H4 (cell line): ENCODE measurements at regions not wholly inside any gene's neighbourhood (a gene's known extent, or its start where the extent isn't known, plus 50 kb on each side); places are given as distances from the start of the nearest gene placed in this dataset.
"Not testable (repeated sequence)": the region's sequence is repeated elsewhere in the genome, so short reads cannot be mapped to it uniquely, and the experiment has no call there.

Experiments
- DNase-seq: peaks from one replicate; pipeline ENCODE4 v3.0.0-alpha.2; 2015; ENCODE audit warnings: low spot score

- no peak for DNase-seq
Measured at GRCh38 chr9:30484690-30485089, 1899.8 kb upstream of the ACO1 start.

DNA sequence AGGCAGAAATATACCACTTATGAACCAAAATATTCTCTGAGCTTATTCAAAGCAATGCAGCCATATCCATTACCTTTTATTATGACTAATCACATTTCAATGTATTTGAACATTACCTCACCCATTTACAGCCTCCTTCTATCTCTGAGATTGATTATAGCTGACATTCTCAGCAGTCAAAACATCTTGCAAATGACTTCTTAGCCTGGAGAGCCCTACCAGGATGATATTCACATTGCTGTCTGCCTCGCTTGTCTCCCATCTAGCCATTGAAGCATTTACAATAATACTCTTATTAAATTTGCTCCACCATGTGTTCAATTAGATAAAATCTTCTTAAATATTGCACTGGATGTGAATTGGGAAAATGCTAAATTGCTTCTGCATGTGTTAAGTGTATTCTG is 1879.9 kb upstream of the ACO1 start:
- no peak for DNase-seq

GRCh38 chr9:30505311-30505710 is 1879.1 kb upstream of the ACO1 start:
- no peak for DNase-seq

- no peak for DNase-seq
Measured at GRCh38 chr9:30506749-30507148, 1877.7 kb upstream of the ACO1 start.

DNA sequence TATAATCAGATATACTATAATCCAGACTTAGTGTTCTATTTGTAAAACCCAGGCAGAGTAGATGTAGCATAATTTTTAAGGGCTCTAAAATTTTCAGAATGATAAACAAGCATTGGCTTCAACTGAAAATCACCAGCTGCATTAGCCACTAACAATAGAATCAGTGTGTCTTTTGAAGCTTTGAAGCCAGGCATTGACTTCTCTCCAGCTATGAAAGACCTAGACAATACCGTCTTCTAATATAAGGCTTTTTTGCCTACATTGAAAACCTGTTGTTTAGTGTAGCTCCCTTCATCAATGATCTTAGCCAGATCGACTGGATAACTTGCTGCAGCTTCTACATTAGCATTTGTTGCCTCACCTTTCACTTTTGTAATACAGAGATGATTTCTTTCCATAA is 1877.3 kb upstream of the ACO1 start:
- no peak for DNase-seq

DNA sequence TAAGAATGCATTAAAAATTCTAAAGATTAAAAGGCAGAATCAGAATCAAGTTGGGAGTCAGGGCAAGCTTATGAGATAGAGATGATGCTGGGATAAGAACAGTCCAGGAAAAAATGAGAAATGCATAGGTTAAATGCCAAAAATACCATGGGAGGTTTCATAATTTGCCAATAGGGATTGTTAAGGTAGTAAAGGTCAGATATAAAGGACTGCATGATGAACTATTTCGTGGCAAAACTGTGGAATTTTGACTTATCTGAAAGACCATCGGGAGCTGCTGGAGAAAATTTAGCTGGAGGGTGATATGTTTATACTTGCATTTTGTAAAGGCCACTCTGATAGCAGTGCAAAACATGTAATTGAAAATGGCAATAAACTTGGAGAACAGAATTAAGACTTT is 1872.8 kb upstream of the ACO1 start:
- DNase-seq = no peak

GRCh38 chr9:30519166-30519565 is 1865.3 kb upstream of the ACO1 start:
- no peak for DNase-seq

- DNase-seq = peak; percentile 4
Measured at GRCh38 chr9:30519756-30520155, 1864.7 kb upstream of the ACO1 start.

DNA sequence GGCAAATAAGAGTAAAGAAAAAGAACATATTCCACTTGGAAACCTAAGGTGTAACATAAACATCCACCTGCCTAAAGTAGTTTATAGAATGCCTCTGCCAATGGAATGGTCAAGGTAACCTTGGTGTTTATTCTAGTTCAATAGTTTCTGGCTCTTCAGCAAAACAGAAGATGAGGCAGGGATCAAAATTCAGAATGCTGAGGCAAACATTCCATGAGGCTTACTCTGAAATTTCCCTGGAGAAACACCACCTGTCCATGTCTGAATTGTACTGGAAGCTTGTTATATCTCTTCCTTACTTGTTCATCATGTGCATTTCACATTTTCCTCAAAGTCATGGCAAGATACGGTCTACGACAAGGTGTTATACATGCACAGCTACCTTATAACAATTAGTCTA is 1862.4 kb upstream of the ACO1 start:
- no peak for DNase-seq

GRCh38 chr9:30522486-30522885 is 1862.0 kb upstream of the ACO1 start:
- DNase-seq = no peak

- no peak for DNase-seq
Measured at GRCh38 chr9:30524311-30524710, 1860.1 kb upstream of the ACO1 start.

DNA sequence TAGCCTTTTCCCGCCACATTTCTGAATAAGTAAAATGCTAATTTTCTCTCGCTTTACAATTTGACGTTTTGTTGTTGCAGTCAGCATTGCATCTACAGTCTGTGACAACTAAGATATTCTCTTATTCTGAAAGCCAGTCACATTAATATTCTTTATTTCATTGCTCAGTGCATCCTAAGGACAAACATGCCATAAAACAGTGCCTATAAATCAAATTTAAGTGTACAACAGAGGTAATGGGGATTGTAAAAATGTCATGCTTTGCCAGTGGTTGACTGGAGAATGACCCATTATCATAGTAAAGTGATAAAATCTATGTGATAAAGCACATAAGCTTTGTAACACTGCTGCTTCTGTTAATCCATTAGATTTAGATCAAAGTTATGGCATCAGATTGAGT is 1850.0 kb upstream of the ACO1 start:
- DNase-seq = no peak

- DNase-seq = no peak
Measured at GRCh38 chr9:30534896-30535295, 1849.5 kb upstream of the ACO1 start.

- no peak for DNase-seq
Measured at GRCh38 chr9:30536494-30536893, 1847.9 kb upstream of the ACO1 start.

DNA sequence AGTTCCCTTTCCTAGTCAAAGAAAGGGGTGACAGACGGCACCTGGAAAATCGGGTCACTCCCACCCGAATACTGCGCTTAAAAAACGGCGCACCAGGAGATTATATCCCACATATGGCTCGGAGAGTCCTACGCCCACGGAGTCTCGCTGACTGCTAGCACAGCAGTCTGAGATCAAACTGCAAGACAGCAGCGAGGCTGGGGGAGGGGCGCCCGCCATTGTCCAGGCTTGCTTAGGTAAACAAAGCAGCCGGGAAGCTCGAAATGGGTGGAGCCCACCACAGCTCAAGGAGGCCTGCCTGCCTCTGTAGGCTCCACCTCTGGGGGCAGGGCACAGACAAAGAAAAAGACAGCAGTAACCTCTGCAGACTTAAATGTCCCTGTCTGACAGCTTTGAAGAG is 1844.7 kb upstream of the ACO1 start:
- not testable (repeated sequence) for DNase-seq

DNA sequence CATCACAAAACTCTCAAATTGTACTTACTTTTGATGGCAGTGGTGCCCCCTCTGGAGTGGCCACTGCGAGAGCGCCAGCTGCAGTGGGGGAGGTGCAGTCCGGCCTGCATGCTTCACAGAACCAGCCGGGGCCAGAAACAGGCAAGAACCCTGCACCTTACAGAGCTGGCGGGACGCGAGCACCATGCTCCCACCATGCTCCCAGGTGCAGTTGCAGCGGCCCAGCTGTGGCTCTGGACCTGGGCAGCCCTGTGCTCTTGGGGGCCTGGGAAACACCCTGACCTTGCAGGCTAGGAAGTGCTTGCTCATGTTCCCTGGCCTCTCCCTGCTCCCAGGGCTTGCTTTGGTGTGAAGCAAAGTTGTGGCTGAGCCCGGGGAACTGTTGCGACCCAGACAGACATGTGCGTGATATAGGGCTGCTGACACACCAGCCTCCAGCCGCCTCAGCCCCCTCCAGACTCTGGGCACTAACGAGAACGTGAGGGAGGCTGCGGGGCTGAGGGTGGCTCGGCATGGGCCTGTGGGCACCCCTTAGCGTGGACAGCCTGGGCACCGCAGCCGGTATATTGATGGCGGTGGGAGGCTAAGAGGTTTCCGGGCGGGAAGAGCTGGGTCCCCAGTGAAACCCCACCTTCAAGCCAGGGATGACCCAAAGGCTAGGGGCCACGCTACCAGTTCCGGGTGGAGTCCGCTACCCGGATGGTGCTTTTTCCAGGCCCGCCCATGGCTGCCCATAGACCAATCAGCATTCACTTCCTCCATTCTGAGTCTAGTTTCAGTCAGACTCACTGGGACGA is 1809.9 kb upstream of the ACO1 start:
- peak; percentile 6 for DNase-seq

GRCh38 chr9:30575218-30575617 is 1809.2 kb upstream of the ACO1 start:
- no peak for DNase-seq

- no peak for DNase-seq
Measured at GRCh38 chr9:30575691-30576090, 1808.8 kb upstream of the ACO1 start.

DNA sequence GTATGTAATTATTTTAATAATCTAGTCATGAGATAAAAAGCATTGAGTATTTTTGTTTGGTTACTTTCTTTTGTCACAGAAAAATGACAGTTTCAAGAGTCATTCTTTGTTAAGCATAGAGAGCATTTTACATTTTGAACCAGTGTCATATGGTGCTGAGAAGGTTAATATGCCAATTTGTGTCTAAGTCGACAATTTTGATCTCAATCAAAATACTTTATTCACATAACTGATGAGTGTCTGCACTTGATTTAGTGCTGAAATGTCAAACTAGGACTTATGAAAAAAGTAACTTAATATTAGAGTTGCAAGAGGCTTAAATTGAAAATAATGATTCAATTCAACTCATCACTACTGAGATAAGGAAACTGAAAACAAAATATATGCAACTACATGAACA is 1804.6 kb upstream of the ACO1 start:
- no peak for DNase-seq

GRCh38 chr9:30582240-30582639 is 1802.2 kb upstream of the ACO1 start:
- DNase-seq = no peak

DNA sequence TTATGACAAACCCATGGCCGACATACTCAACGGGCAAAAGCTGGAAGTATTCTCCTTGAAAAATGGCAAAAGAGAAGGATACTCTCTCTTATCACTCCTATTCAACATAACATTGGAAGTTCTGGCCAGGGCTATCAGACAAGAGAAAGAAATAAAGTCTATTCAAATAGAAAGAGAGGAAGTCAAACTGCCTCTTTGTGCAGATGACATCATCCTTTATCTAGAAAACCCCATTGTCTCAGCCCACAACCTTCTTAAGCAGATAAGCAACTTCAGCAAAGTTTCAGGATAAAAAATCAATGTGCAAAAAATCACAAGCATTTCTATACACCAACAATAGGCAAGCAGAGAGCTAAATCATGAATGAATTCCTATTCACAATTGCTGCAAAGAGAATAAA is 1799.9 kb upstream of the ACO1 start:
- no peak for DNase-seq

DNA sequence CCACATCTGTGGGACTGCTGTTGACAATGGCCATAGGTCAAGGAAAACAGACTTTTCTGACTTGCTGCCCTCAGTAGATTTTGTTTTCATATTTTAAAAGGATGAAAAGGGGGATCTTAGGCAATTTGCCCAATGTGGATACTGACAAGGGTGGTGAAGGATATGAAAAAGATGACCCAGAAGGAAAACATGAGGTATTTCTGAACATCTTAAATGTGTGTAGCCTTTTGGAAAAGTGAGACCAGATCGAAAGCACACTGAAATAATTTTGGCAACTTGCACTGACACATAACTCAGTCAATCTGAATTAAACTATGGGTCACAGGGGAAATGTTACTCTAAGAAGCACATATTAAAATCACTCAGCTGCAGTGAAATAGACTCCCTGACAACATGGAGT is 1793.0 kb upstream of the ACO1 start:
- DNase-seq = no peak

DNA sequence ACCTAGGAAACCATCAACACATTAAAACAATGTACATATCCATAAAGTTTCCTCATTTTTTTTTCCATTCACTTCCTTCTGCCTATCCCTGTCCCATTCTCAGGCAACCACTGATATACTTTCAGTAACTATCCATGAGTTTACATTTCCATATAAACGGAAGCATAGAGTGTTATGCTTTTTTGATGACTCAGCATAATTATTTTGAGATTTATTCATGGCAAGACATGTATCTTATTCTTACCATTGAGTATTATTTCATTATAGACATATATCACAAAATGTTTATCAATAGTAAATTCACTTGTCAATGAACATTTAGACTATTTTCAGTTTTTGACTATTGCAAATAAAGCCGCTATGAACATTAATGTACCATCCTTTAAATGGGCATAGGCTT is 1786.8 kb upstream of the ACO1 start:
- no peak for DNase-seq

DNA sequence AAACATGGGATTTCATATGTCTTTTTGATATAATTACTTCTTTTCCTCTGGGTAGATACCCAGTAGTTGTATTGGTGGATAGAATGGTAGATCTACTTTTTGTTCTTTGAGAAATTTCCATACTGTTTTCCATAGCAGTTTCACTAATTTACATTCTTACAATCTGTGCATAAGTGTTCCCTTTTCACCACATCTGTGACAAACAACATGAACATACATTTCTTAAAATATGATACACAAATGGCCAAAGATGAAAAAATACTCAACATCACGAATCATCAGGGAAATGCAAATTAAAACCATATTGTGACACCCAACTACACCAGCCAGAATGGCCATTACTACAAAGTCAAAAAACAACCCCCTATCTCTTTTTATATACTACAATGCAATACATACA is 1778.5 kb upstream of the ACO1 start:
- DNase-seq = no peak
